ENCODE measurements at regions not wholly inside any gene's neighbourhood (a gene's known extent, or its start where the extent isn't known, plus 50 kb on each side); places are given as distances from the start of the nearest gene placed in this dataset.
"Not testable (repeated sequence)": the region's sequence is repeated elsewhere in the genome, so short reads cannot be mapped to it uniquely, and the experiment has no call there.

- no peak for DNase-seq (ENCODE audit: low read depth in 2 of 3, low spot score in 2 of 3)
These were observed 417.6 kb upstream of the CDIN1 start for GRCh38 chr15:36161771-36162212.

- not testable (repeated sequence) for DNase-seq (ENCODE audit: low read depth in 2 of 3, low spot score in 2 of 3)
These were observed 415.4 kb upstream of the CDIN1 start for GRCh38 chr15:36163983-36164382.

DNA sequence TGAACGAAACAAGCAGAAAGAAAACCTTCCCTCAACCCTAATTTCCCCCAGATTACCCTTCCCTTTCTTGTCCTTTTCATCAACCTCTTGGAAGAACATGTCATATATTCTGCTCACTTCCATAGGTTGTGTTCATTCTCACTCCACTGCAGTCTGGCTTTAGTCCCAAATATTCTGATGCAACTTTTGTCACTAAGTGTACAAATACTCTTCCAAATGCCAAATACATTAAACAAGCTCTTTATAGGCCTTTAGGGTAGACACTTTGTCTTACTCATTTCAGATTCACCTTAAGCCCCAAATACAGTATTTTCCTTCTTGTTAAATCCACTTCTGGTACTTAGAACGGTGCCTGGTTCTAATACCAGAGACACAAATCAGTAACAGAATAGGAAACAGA lies 406.5 kb upstream of the CDIN1 start:
- DNase-seq (ENCODE audit: low read depth in 2 of 3, low spot score in 2 of 3), result no peak

- no peak for DNase-seq (ENCODE audit: low read depth in 2 of 3, low spot score in 2 of 3)
These were observed 404.2 kb upstream of the CDIN1 start for GRCh38 chr15:36175186-36175740.

- DNase-seq (ENCODE audit: low read depth in 2 of 3, low spot score in 2 of 3), result no peak
These were observed 403.6 kb upstream of the CDIN1 start for GRCh38 chr15:36175741-36176291.

GRCh38 chr15:36177590-36178302 lies 401.7 kb upstream of the CDIN1 start:
- no peak for DNase-seq (ENCODE audit: low read depth in 2 of 3, low spot score in 2 of 3)

GRCh38 chr15:36178303-36178633 lies 401.2 kb upstream of the CDIN1 start:
- DNase-seq (ENCODE audit: low read depth in 2 of 3, low spot score in 2 of 3), result no peak

DNA sequence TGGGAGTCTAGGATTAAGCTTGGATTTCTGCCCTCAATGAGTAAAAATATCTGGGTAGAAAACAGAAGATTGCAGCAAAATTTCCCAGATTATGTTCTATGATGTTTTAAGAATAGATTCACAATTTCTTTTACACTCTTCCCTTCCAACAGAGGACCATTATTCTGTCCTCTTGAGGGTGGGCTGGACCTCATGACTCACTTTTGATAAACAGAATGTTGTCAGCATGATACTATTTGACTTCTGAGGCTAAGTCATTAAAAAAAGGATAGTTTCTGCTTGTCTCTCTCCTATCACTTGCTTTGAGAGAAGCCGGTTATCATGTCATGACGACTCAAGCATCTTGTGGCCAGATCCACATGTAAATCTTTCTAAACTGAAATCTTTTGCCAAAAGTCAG lies 396.2 kb upstream of the CDIN1 start:
- no peak for DNase-seq (ENCODE audit: low read depth in 2 of 3, low spot score in 2 of 3)

- no peak for DNase-seq (ENCODE audit: low read depth in 2 of 3, low spot score in 2 of 3)
These were observed 394.0 kb upstream of the CDIN1 start for GRCh38 chr15:36185438-36185837.

- DNase-seq (ENCODE audit: low read depth in 2 of 3, low spot score in 2 of 3), result no peak
These were observed 393.6 kb upstream of the CDIN1 start for GRCh38 chr15:36185845-36186244.

DNA sequence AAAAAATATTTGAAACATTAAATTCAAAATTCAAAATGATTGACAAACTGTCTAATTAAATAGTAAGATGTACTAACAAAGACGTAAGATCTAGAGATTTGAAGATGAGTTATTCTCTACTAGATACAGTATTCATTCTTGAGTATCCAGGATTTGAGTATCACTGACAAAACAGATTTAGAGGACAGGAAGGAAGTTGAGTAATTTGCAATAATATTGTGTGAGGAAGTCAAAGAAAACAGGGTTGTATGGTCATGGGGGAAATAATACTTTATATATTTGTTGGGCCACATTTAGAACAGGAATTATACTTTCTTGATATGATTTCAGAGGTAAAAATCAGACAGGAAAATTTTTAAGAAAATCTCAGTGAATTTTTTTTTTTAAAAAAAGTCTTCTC lies 393.1 kb upstream of the CDIN1 start:
- no peak for DNase-seq (ENCODE audit: low read depth in 2 of 3, low spot score in 2 of 3)

DNA sequence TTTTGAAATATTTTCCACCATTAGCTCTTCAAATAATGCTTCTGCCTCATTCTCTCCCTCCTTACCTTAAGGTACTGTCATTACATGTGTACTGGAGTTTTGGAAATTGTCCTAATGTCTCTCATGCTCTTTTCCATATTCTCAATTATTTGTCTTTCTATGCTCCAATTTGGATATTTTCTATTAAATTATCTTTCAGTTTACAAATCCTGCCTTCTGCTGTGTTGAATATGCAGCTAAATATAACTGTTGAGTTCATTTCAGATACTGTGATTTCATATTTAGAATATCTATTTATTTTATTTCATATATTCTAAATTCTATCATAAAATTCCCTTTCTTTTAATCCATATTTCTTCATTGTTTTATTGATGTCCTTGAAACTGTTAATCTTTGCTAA lies 388.0 kb upstream of the CDIN1 start:
- no peak for DNase-seq (ENCODE audit: low read depth in 2 of 3, low spot score in 2 of 3)

- DNase-seq (ENCODE audit: low read depth in 2 of 3, low spot score in 2 of 3), result not testable (repeated sequence)
These were observed 383.9 kb upstream of the CDIN1 start for GRCh38 chr15:36195361-36196007.

GRCh38 chr15:36208868-36209582 lies 370.4 kb upstream of the CDIN1 start:
- DNase-seq (ENCODE audit: low read depth in 2 of 3, low spot score in 2 of 3), result no peak

DNA sequence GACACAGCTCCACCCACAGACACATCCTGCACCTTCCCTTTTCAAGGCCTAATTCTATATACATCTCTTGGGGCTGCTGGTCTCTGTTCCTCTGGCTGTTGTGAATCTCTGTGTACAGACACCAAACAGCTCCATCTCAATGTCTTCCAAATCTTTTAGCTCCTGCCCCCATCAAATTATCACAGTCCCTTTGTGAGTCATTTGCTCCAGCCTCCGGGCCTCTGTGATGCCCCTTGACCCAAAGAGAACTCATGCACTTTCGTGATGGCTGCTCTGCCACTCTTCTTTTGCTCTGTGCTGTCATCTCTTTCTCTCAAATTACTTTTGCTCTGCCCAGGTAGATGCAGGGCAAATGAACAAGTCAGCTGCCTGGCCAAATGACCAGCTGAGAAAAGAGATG lies 369.0 kb upstream of the CDIN1 start:
- no peak for DNase-seq (ENCODE audit: low read depth in 2 of 3, low spot score in 2 of 3)

DNA sequence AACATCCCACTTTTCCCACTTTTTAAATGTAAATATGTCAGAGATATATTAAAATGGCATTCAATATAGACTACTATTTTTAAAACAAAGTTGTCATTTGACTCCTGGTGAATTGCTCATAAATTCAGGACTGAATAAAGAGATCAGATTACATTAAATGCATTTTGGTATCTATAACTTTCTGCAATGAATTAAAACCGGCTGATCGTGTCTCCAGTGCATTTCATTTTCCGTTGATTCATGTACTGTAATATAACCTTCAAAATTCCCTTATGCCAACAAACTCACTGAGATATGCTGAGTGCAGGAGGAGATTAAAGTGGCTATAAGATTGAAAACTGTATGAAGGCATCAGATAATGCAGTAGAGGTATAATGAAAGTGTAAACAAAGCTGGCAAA lies 361.1 kb upstream of the CDIN1 start:
- no peak for DNase-seq (ENCODE audit: low read depth in 2 of 3, low spot score in 2 of 3)

- no peak for DNase-seq (ENCODE audit: low read depth in 2 of 3, low spot score in 2 of 3)
These were observed 360.4 kb upstream of the CDIN1 start for GRCh38 chr15:36218991-36219390.

- no peak for DNase-seq (ENCODE audit: low read depth in 2 of 3, low spot score in 2 of 3)
These were observed 357.4 kb upstream of the CDIN1 start for GRCh38 chr15:36221992-36222391.

DNA sequence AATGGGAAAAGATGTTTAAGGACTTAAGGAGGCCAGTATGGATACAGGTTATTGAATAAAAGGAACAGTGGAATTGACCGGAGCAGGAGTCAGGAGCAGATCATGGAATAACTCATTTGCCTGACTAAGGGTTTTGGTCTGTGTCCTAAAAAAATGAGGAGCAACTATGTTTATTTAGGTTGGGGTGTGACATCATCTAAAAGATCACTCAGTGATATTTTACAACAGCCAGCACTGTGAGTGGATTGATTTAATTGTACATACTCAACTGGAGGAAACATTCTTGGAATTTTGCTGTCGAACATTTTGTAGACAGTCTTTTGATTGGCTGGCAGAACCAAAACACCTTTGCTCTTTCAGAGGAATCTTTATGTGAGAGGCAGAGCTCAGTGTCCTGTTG lies 348.6 kb upstream of the CDIN1 start:
- DNase-seq (ENCODE audit: low read depth in 2 of 3, low spot score in 2 of 3), result no peak

- no peak for DNase-seq (ENCODE audit: low read depth in 2 of 3, low spot score in 2 of 3)
These were observed 346.9 kb upstream of the CDIN1 start for GRCh38 chr15:36232491-36232890.

- no peak for DNase-seq (ENCODE audit: low read depth in 2 of 3, low spot score in 2 of 3)
These were observed 344.7 kb upstream of the CDIN1 start for GRCh38 chr15:36234743-36235142.

DNA sequence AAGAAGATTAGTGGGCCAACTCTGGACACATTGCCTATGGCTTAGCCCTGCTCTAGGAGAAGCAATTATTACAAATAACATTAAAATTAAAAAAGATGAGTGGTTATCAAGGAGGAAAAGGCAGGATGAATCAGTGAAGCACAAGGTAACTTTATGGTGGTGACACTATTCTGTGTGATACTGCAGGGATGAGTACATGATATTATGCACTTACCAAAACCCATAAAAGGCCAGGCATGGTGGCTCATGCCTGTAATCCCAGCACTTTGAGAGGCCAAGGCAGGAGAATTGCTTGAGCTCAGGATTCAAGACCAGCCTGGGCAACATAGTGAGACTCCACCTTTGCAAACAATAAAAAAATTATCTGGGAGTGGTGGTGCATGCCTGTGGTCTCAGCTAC lies 344.3 kb upstream of the CDIN1 start:
- DNase-seq (ENCODE audit: low read depth in 2 of 3, low spot score in 2 of 3), result no peak

All from activated CD8-positive, alpha-beta memory T cell treated with anti-CD3 and anti-CD28 coated beads for 48 hours (primary cell).